GM23338 (cell line): ENCODE measurements at regions not wholly inside any gene's neighbourhood (a gene's known extent, or its start where the extent isn't known, plus 50 kb on each side); places are given as distances from the start of the nearest gene placed in this dataset.

Experiments used
- ATAC-seq: fragments of 200-7000 bp; cut with Tn5 transposase; 3 replicates; pipeline ENCODE4 v1.9.1; 2020
- DNase-seq: peaks from one replicate; pipeline ENCODE4 v3.0.0-alpha.2; 2015; ENCODE audit warnings: low spot score
- H2AFZ ChIP-seq: fragments of 200-600 bp; sonication (generic); 2 replicates; pipeline ENCODE4 v1.8.0; 2016; ENCODE audit warnings: antibody characterized with exemption, mild to moderate bottlenecking, moderate library complexity
- H3F3A ChIP-seq: fragments of 200-600 bp; sonication (generic); replicated peaks from 2 replicates; pipeline ENCODE4 v1.8.0; 2017; ENCODE audit warnings: antibody characterized with exemption, mixed run types, low read depth
- H3K27ac ChIP-seq: fragments of 200-600 bp; sonication (generic); 2 replicates; pipeline ENCODE4 v1.6.1; 2016; ENCODE audit warnings: low read depth
- H3K27me3 ChIP-seq: fragments of 200-600 bp; sonication (generic); 2 replicates; pipeline ENCODE4 v1.8.0; 2016; ENCODE audit warnings: mild to moderate bottlenecking, mixed run types, moderate library complexity; ENCODE audit not compliant: insufficient read depth
- H3K36me3 ChIP-seq: fragments of 200-600 bp; sonication (generic); 2 replicates; pipeline ENCODE4 v1.8.0; 2016; ENCODE audit warnings: mild to moderate bottlenecking; ENCODE audit not compliant: insufficient read depth
- H3K4me1 ChIP-seq: fragments of 200-600 bp; sonication (generic); 2 replicates; pipeline ENCODE4 v1.8.0; 2016; ENCODE audit warnings: mild to moderate bottlenecking, moderate library complexity; ENCODE audit not compliant: insufficient read depth
- H3K4me2 ChIP-seq: fragments of 200-600 bp; sonication (generic); 2 replicates; pipeline ENCODE4 v1.7.1; 2017; ENCODE audit warnings: mixed run types
- H3K4me3 ChIP-seq: fragments of 200-600 bp; sonication (generic); 2 replicates; pipeline ENCODE4 v1.6.1; 2016; ENCODE audit warnings: mixed run types
- H3K79me2 ChIP-seq: fragments of 200-600 bp; sonication (generic); replicated peaks from 2 replicates; pipeline ENCODE4 v1.8.0; 2017; ENCODE audit warnings: mild to moderate bottlenecking; ENCODE audit not compliant: insufficient read depth
- H3K9me2 ChIP-seq: fragments of 200-600 bp; sonication (generic); 2 replicates; pipeline ENCODE4 v1.8.0; 2017; ENCODE audit not compliant: insufficient read depth
- H4K20me1 ChIP-seq: fragments of 200-600 bp; sonication (generic); replicated peaks from 2 replicates; pipeline ENCODE4 v1.8.0; 2017; ENCODE audit warnings: mild to moderate bottlenecking; ENCODE audit not compliant: insufficient read depth
- H3K27ac Mint-ChIP-seq: 2 replicates; pipeline ENCODE4 v1.8.0; 2020; ENCODE audit warnings: inconsistent platforms, mild to moderate bottlenecking, moderate library complexity, mixed read lengths
- H3K27me3 Mint-ChIP-seq: 3 replicates; pipeline ENCODE4 v1.8.0; 2022; ENCODE audit warnings: low read depth, mild to moderate bottlenecking, moderate library complexity, mixed read lengths, inconsistent platforms; ENCODE audit not compliant: insufficient read depth, poor library complexity
- H3K36me3 Mint-ChIP-seq: 3 replicates; pipeline ENCODE4 v1.8.0; 2021; ENCODE audit warnings: low read depth, mild to moderate bottlenecking, inconsistent platforms, moderate library complexity, mixed read lengths
- H3K4me1 Mint-ChIP-seq: 3 replicates; pipeline ENCODE4 v1.8.0; 2020; ENCODE audit warnings: mild to moderate bottlenecking, inconsistent platforms, mixed read lengths
- H3K4me3 Mint-ChIP-seq: 3 replicates; pipeline ENCODE4 v1.8.0; 2021; ENCODE audit warnings: moderate library complexity, mild to moderate bottlenecking, inconsistent platforms, mixed read lengths
- H3K9me3 Mint-ChIP-seq: 3 replicates; pipeline ENCODE4 v1.8.0; 2020; ENCODE audit warnings: moderate library complexity, mild to moderate bottlenecking, inconsistent platforms, mixed read lengths
- CREB1 ChIP-seq: fragments of 250-450 bp; sonication (Bioruptor Pico); IDR thresholded peaks from 2 replicates; pipeline ENCODE4 v1.5.0; 2020; ENCODE audit warnings: low read depth, mild to moderate bottlenecking, moderate library complexity
- EZH2 ChIP-seq: fragments of 200-600 bp; sonication (generic); IDR thresholded peaks from one replicate; pipeline ENCODE4 v1.8.0; 2017; ENCODE audit warnings: antibody characterized with exemption, mild to moderate bottlenecking, low read depth; ENCODE audit not compliant: unreplicated experiment
- EZH2phosphoT487 ChIP-seq: fragments of 200-600 bp; sonication (generic); IDR thresholded peaks from one replicate; pipeline ENCODE4 v1.8.1; 2018; ENCODE audit warnings: antibody characterized with exemption; ENCODE audit not compliant: unreplicated experiment
- JUNB ChIP-seq: IDR thresholded peaks from one replicate; pipeline ENCODE4 v1.6.1; 2016; ENCODE audit warnings: antibody characterized with exemption; ENCODE audit not compliant: unreplicated experiment
- NANOG ChIP-seq: IDR thresholded peaks from 2 replicates; pipeline ENCODE4 v1.6.1; 2016; ENCODE audit warnings: antibody characterized with exemption, borderline replicate concordance
- STAT1 ChIP-seq: IDR thresholded peaks from one replicate; pipeline ENCODE4 v1.6.1; 2016; ENCODE audit warnings: antibody characterized with exemption; ENCODE audit not compliant: unreplicated experiment
- ZNF114 ChIP-seq: fragments of 250-450 bp; sonication (Bioruptor Pico); IDR thresholded peaks from 2 replicates; pipeline ENCODE4 v1.5.0; 2020; ENCODE audit warnings: mild to moderate bottlenecking, moderate library complexity
- ZNF331 ChIP-seq: fragments of 250-450 bp; sonication (Bioruptor Pico); IDR thresholded peaks from 2 replicates; pipeline ENCODE4 v1.5.0; 2020; ENCODE audit warnings: low read depth, mild to moderate bottlenecking, moderate library complexity
- ZNF462 ChIP-seq: fragments of 250-450 bp; sonication (Bioruptor Pico); IDR thresholded peaks from 2 replicates; pipeline ENCODE4 v1.5.0; 2020; ENCODE audit warnings: mild to moderate bottlenecking, moderate library complexity
- TF ChIP-seq, protein P1 (sequence below), 2 experiments: fragments of 200-600 bp in 1 of 2; sonication (generic) in 1 of 2; conservative IDR thresholded peaks; 2 replicates each; pipeline versions ENCODE4 v1.5.1 to v1.6.1; 2016 to 2017; ENCODE audit warnings: antibody characterized with exemption in 2 of 2, low read depth in 2 of 2, mild to moderate bottlenecking in 2 of 2, moderate library complexity in 1 of 2
- TF ChIP-seq, protein P2 (sequence below): IDR thresholded peaks from 2 replicates; pipeline ENCODE4 v1.6.1; 2016; ENCODE audit warnings: antibody characterized with exemption
- TF ChIP-seq, protein P3 (sequence below): IDR thresholded peaks from one replicate; pipeline ENCODE4 v1.6.1; 2018; ENCODE audit warnings: antibody characterized with exemption; ENCODE audit not compliant: unreplicated experiment

- TF ChIP-seq EZH2 = no peak
- no peak for TF ChIP-seq NANOG
Observed at GRCh38 chr18:70523792-70524182, 234.9 kb downstream of the SOCS6 start (continued).

DNA sequence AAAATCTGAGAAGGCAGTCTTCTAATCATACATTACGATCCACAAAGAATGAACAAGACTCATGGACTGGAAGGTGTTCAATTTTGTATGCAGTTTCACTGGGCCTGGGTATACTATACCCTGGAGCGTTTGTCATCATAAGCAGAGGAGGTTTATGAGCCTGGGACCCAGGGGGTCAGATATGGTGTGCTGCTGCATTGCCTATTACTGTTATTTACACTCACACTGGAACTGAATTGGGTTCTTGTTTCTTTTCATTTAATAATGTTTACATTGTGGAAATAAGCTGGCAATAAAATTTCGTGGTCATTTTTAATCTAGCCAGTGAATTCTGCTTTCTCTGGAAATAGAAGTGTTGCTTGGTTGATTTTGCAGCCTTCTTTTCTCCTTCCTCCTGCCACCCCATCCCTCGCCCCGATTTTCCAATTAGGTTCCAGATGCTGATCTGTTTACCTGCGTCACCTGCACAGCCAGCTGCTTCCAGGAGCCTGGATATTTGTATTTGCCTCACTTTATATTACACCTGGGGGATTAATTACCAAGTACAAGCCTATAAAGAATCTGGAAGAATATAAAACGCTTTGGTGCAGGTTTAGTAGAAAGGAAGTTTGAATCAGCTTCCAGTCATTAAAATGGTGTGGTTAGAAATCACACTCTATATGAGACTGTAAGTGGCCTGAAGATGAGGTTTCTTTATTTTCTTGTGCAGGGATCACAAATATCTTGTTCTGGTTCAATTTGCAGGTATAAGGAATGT, 234.4 kb downstream of the SOCS6 start:
- peaks cover 13% of the 10 kb centered on the region; the same call in 1 of the 2 replicates for H3K36me3 ChIP-seq
- H3K27me3 ChIP-seq = no peaks in the 10 kb centered on the region
- no peaks in the 10 kb centered on the region for H3K79me2 ChIP-seq
- Mint-ChIP-seq H3K9me3 (peaks cover 99% of the 10 kb centered on the region), H3K36me3 (peaks cover 33% of the 10 kb centered on the region), H3K27me3 (no peaks in the 10 kb centered on the region), H3K4me1 (no peaks in the 10 kb centered on the region), H3K27ac (no peak overlapping the region), H3K4me3 (no peak overlapping the region)
- no peaks in the 10 kb centered on the region for H3K9me2 ChIP-seq
- H3K4me1 ChIP-seq = no peaks in the 10 kb centered on the region
- no peaks in the 10 kb centered on the region for H4K20me1 ChIP-seq
- H3K27ac ChIP-seq = no peak overlapping the region
- no peaks in the 10 kb centered on the region for H3F3A ChIP-seq
- H2AFZ ChIP-seq = no peak overlapping the region
- DNase-seq = no peak
- H3K4me2 ChIP-seq = no peak overlapping the region
- no peak for ATAC-seq
- no peak overlapping the region for H3K4me3 ChIP-seq
- TF ChIP-seq NANOG (no peak), JUNB (no peak), CREB1 (CRISPR knock-in tag) (no peak), ZNF114 (CRISPR knock-in tag) (no peak), STAT1 (no peak), ZNF331 (CRISPR knock-in tag) (no peak), ZNF462 (CRISPR knock-in tag) (no peak), EZH2 (no peak), EZH2phosphoT487 (no peak)
- TF ChIP-seq, protein P1, sequence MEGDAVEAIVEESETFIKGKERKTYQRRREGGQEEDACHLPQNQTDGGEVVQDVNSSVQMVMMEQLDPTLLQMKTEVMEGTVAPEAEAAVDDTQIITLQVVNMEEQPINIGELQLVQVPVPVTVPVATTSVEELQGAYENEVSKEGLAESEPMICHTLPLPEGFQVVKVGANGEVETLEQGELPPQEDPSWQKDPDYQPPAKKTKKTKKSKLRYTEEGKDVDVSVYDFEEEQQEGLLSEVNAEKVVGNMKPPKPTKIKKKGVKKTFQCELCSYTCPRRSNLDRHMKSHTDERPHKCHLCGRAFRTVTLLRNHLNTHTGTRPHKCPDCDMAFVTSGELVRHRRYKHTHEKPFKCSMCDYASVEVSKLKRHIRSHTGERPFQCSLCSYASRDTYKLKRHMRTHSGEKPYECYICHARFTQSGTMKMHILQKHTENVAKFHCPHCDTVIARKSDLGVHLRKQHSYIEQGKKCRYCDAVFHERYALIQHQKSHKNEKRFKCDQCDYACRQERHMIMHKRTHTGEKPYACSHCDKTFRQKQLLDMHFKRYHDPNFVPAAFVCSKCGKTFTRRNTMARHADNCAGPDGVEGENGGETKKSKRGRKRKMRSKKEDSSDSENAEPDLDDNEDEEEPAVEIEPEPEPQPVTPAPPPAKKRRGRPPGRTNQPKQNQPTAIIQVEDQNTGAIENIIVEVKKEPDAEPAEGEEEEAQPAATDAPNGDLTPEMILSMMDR (conservative IDR thresholded peaks at IDR 0.05; ENCODE audit: low read depth in 2 of 2) = no peak
- TF ChIP-seq, protein P2, sequence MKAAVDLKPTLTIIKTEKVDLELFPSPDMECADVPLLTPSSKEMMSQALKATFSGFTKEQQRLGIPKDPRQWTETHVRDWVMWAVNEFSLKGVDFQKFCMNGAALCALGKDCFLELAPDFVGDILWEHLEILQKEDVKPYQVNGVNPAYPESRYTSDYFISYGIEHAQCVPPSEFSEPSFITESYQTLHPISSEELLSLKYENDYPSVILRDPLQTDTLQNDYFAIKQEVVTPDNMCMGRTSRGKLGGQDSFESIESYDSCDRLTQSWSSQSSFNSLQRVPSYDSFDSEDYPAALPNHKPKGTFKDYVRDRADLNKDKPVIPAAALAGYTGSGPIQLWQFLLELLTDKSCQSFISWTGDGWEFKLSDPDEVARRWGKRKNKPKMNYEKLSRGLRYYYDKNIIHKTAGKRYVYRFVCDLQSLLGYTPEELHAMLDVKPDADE = no peak
- TF ChIP-seq, protein P3, sequence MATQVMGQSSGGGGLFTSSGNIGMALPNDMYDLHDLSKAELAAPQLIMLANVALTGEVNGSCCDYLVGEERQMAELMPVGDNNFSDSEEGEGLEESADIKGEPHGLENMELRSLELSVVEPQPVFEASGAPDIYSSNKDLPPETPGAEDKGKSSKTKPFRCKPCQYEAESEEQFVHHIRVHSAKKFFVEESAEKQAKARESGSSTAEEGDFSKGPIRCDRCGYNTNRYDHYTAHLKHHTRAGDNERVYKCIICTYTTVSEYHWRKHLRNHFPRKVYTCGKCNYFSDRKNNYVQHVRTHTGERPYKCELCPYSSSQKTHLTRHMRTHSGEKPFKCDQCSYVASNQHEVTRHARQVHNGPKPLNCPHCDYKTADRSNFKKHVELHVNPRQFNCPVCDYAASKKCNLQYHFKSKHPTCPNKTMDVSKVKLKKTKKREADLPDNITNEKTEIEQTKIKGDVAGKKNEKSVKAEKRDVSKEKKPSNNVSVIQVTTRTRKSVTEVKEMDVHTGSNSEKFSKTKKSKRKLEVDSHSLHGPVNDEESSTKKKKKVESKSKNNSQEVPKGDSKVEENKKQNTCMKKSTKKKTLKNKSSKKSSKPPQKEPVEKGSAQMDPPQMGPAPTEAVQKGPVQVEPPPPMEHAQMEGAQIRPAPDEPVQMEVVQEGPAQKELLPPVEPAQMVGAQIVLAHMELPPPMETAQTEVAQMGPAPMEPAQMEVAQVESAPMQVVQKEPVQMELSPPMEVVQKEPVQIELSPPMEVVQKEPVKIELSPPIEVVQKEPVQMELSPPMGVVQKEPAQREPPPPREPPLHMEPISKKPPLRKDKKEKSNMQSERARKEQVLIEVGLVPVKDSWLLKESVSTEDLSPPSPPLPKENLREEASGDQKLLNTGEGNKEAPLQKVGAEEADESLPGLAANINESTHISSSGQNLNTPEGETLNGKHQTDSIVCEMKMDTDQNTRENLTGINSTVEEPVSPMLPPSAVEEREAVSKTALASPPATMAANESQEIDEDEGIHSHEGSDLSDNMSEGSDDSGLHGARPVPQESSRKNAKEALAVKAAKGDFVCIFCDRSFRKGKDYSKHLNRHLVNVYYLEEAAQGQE = no peak
